Activated CD8-positive, alpha-beta T cell treated with anti-CD3 and anti-CD28 coated beads, Interleukin-2, amount 10 ng/mL, durations not matched to agents 7 days and 5 days (primary cell): ENCODE measurements at regions not wholly inside any gene's neighbourhood (a gene's known extent, or its start where the extent isn't known, plus 50 kb on each side); places are given as distances from the start of the nearest gene placed in this dataset.

Experiments
- ATAC-seq: fragments of 150-1000 bp; cut with Tn5 transposase; one replicate; pipeline ENCODE4 v1.10.0; 2021; ENCODE audit warnings: moderate library complexity
- CTCF ChIA-PET: fragments of 350-600 bp; sonication (Branson Sonifier 250); formaldehyde crosslinking; loops from one replicate; lab custom pipeline; 2021; ENCODE audit warnings: antibody characterized with exemption; lab: Charles Lee
- POLR2A ChIA-PET: fragments of 350-600 bp; sonication (Branson Sonifier 250); formaldehyde crosslinking; loops from one replicate; lab custom pipeline; 2021; ENCODE audit warnings: antibody characterized with exemption; lab: Charles Lee
- DNase-seq: peaks from one replicate; pipeline ENCODE4 v3.0.0-alpha.2; 2020
- H3K27ac Mint-ChIP-seq: one replicate; pipeline ENCODE4 v1.8.0; 2021; ENCODE audit warnings: mild to moderate bottlenecking, mixed read lengths
- H3K27me3 Mint-ChIP-seq: one replicate; pipeline ENCODE4 v1.8.0; 2021; ENCODE audit warnings: low read depth, mixed read lengths
- H3K36me3 Mint-ChIP-seq: one replicate; pipeline ENCODE4 v1.8.0; 2021; ENCODE audit warnings: low read depth, mixed read lengths
- H3K4me1 Mint-ChIP-seq: one replicate; pipeline ENCODE4 v1.8.0; 2021; ENCODE audit warnings: low read depth, mixed read lengths
- H3K4me3 Mint-ChIP-seq: one replicate; pipeline ENCODE4 v1.8.0; 2021; ENCODE audit warnings: mild to moderate bottlenecking, mixed read lengths
- H3K9me3 Mint-ChIP-seq: one replicate; pipeline ENCODE4 v1.8.0; 2022; ENCODE audit warnings: mixed read lengths; ENCODE audit not compliant: insufficient read depth

GRCh38 chr7:119685906-119686305 is 587.1 kb upstream of the KCND2 start:
- DNase-seq (no peak), ATAC-seq (no peak)
- no peaks in the 10 kb centered on the region for H3K4me1 Mint-ChIP-seq
- no peak overlapping the region for H3K4me3 Mint-ChIP-seq
- H3K27me3 Mint-ChIP-seq, result no peaks in the 10 kb centered on the region
- no peak overlapping the region for H3K27ac Mint-ChIP-seq
- no peaks in the 10 kb centered on the region for H3K36me3 Mint-ChIP-seq
- ChIA-PET POLR2A (no interaction called here), CTCF (no interaction called here)
- peaks cover 4% of the 10 kb centered on the region for H3K9me3 Mint-ChIP-seq

- H3K27me3 Mint-ChIP-seq, result no peaks in the 10 kb centered on the region
Measured at GRCh38 chr7:119688831-119689230, 584.1 kb upstream of the KCND2 start.

GRCh38 chr7:119692541-119692940 is 580.4 kb upstream of the KCND2 start:
- H3K4me3 Mint-ChIP-seq, result no peak overlapping the region

More at GRCh38 chr7:119688831-119689230, 584.1 kb upstream of the KCND2 start:
- CTCF ChIA-PET, result no interaction called here
- no peak overlapping the region for H3K27ac Mint-ChIP-seq
- H3K4me1 Mint-ChIP-seq, result no peaks in the 10 kb centered on the region
- no peak for ATAC-seq
- POLR2A ChIA-PET, result no interaction called here
- DNase-seq, result no peak
- H3K4me3 Mint-ChIP-seq, result no peak overlapping the region
- H3K9me3 Mint-ChIP-seq, result peaks cover 9% of the 10 kb centered on the region
- no peaks in the 10 kb centered on the region for H3K36me3 Mint-ChIP-seq

GRCh38 chr7:119694506-119694905 is 578.5 kb upstream of the KCND2 start:
- no peaks in the 10 kb centered on the region for H3K27me3 Mint-ChIP-seq

More at GRCh38 chr7:119692541-119692940, 580.4 kb upstream of the KCND2 start:
- CTCF ChIA-PET, result no interaction called here
- Mint-ChIP-seq H3K4me1 (no peaks in the 10 kb centered on the region), H3K27me3 (no peaks in the 10 kb centered on the region), H3K9me3 (peaks cover 21% of the 10 kb centered on the region), H3K27ac (no peak overlapping the region), H3K36me3 (no peaks in the 10 kb centered on the region)
- POLR2A ChIA-PET, result no interaction called here
- DNase-seq, result no peak
- no peak for ATAC-seq

GRCh38 chr7:119696336-119696735 is 576.6 kb upstream of the KCND2 start:
- Mint-ChIP-seq H3K36me3 (no peaks in the 10 kb centered on the region), H3K4me3 (no peak overlapping the region), H3K27me3 (no peaks in the 10 kb centered on the region), H3K4me1 (no peaks in the 10 kb centered on the region), H3K9me3 (peaks cover 22% of the 10 kb centered on the region), H3K27ac (no peak overlapping the region)
- ATAC-seq (no peak), DNase-seq (no peak)
- ChIA-PET CTCF (no interaction called here), POLR2A (no interaction called here)

More at GRCh38 chr7:119694506-119694905, 578.5 kb upstream of the KCND2 start:
- ChIA-PET CTCF (no interaction called here), POLR2A (no interaction called here)
- DNase-seq (no peak), ATAC-seq (no peak)
- Mint-ChIP-seq H3K36me3 (no peaks in the 10 kb centered on the region), H3K9me3 (peaks cover 22% of the 10 kb centered on the region), H3K4me3 (no peak overlapping the region), H3K27ac (no peak overlapping the region), H3K4me1 (no peaks in the 10 kb centered on the region)

- ChIA-PET CTCF (no interaction called here), POLR2A (no interaction called here)
- DNase-seq, result no peak
- ATAC-seq, result no peak
- Mint-ChIP-seq H3K4me3 (no peak overlapping the region), H3K27me3 (no peaks in the 10 kb centered on the region), H3K9me3 (no peaks in the 10 kb centered on the region), H3K36me3 (no peaks in the 10 kb centered on the region), H3K27ac (no peak overlapping the region), H3K4me1 (no peaks in the 10 kb centered on the region)
Measured at GRCh38 chr7:119703895-119704294, 569.1 kb upstream of the KCND2 start.

- Mint-ChIP-seq H3K4me1 (no peaks in the 10 kb centered on the region), H3K4me3 (no peak overlapping the region), H3K27me3 (no peaks in the 10 kb centered on the region), H3K9me3 (no peaks in the 10 kb centered on the region), H3K36me3 (no peaks in the 10 kb centered on the region), H3K27ac (no peak overlapping the region)
- ATAC-seq (no peak), DNase-seq (no peak)
- ChIA-PET POLR2A (no interaction called here), CTCF (no interaction called here)
Measured at GRCh38 chr7:119706608-119707007, 566.4 kb upstream of the KCND2 start.

GRCh38 chr7:119708891-119709290 is 564.1 kb upstream of the KCND2 start:
- H3K4me3 Mint-ChIP-seq, result no peak overlapping the region
- no peak for DNase-seq
- H3K27me3 Mint-ChIP-seq, result no peaks in the 10 kb centered on the region
- CTCF ChIA-PET, result no interaction called here
- H3K36me3 Mint-ChIP-seq, result no peaks in the 10 kb centered on the region
- H3K4me1 Mint-ChIP-seq, result no peaks in the 10 kb centered on the region
- no peak overlapping the region for H3K27ac Mint-ChIP-seq
- H3K9me3 Mint-ChIP-seq, result peaks cover 4% of the 10 kb centered on the region
- no peak for ATAC-seq
- POLR2A ChIA-PET, result no interaction called here

GRCh38 chr7:119711104-119711503 is 561.9 kb upstream of the KCND2 start:
- Mint-ChIP-seq H3K4me1 (no peaks in the 10 kb centered on the region), H3K36me3 (no peaks in the 10 kb centered on the region), H3K9me3 (peaks cover 4% of the 10 kb centered on the region), H3K27me3 (no peaks in the 10 kb centered on the region), H3K4me3 (no peak overlapping the region), H3K27ac (no peak overlapping the region)
- no peak for ATAC-seq
- ChIA-PET POLR2A (no interaction called here), CTCF (no interaction called here)
- no peak for DNase-seq

- H3K27ac Mint-ChIP-seq, result no peak overlapping the region
- no peaks in the 10 kb centered on the region for H3K4me1 Mint-ChIP-seq
- ChIA-PET CTCF (no interaction called here), POLR2A (no interaction called here)
- DNase-seq (no peak), ATAC-seq (no peak)
- no peak overlapping the region for H3K4me3 Mint-ChIP-seq
- H3K27me3 Mint-ChIP-seq, result no peaks in the 10 kb centered on the region
- H3K9me3 Mint-ChIP-seq, result peaks cover 4% of the 10 kb centered on the region
- H3K36me3 Mint-ChIP-seq, result no peaks in the 10 kb centered on the region
Measured at GRCh38 chr7:119712886-119713462, 560.0 kb upstream of the KCND2 start.

GRCh38 chr7:119713606-119714005 is 559.4 kb upstream of the KCND2 start:
- Mint-ChIP-seq H3K4me1 (no peaks in the 10 kb centered on the region), H3K27me3 (no peaks in the 10 kb centered on the region), H3K27ac (no peak overlapping the region), H3K36me3 (no peaks in the 10 kb centered on the region), H3K4me3 (no peak overlapping the region), H3K9me3 (peaks cover 4% of the 10 kb centered on the region)
- CTCF ChIA-PET, result no interaction called here
- POLR2A ChIA-PET, result no interaction called here
- ATAC-seq (no peak), DNase-seq (no peak)

- H3K27me3 Mint-ChIP-seq, result no peaks in the 10 kb centered on the region
- no peak overlapping the region for H3K4me3 Mint-ChIP-seq
- no peak overlapping the region for H3K27ac Mint-ChIP-seq
- H3K9me3 Mint-ChIP-seq, result no peaks in the 10 kb centered on the region
- ATAC-seq (no peak), DNase-seq (no peak)
- no peaks in the 10 kb centered on the region for H3K36me3 Mint-ChIP-seq
- POLR2A ChIA-PET, result no interaction called here
- no peaks in the 10 kb centered on the region for H3K4me1 Mint-ChIP-seq
- CTCF ChIA-PET, result no interaction called here
Measured at GRCh38 chr7:119720541-119720940, 552.4 kb upstream of the KCND2 start.
